B cell (primary cell): ENCODE measurements at regions not wholly inside any gene's neighbourhood (a gene's known extent, or its start where the extent isn't known, plus 50 kb on each side); places are given as distances from the start of the nearest gene placed in this dataset.
"Not testable (repeated sequence)": the region's sequence is repeated elsewhere in the genome, so short reads cannot be mapped to it uniquely, and the experiment has no call there.

ENCODE experiments used
- ATAC-seq: fragments of 200-7000 bp; cut with Tn5 transposase; one replicate; pipeline ENCODE4 v1.10.0; 2021; ENCODE audit warnings: low read depth, mild to moderate bottlenecking, moderate number of reproducible peaks, moderate library complexity
- CTCF ChIA-PET: fragments of 350-600 bp; sonication (Branson Sonifier 250); formaldehyde crosslinking; loops from one replicate; lab custom pipeline; 2021; ENCODE audit warnings: antibody characterized with exemption, inconsistent platforms; lab: Charles Lee
- POLR2A ChIA-PET: fragments of 350-600 bp; sonication (Branson Sonifier 250); formaldehyde crosslinking; loops from one replicate; lab custom pipeline; 2021; ENCODE audit warnings: antibody characterized with exemption; lab: Charles Lee
- DNase-seq: peaks from one replicate; pipeline ENCODE4 v3.0.0; 2013
- H2AFZ ChIP-seq: 2 replicates; pipeline ENCODE4 v1.6.1; 2012; ENCODE audit warnings: mild to moderate bottlenecking, low read depth, low read length; ENCODE audit not compliant: insufficient read depth, poor library complexity, severe bottlenecking
- H3K27ac ChIP-seq, 2 donors: 1 replicate in 1 of 2; 2 replicates in 1 of 2; pipeline ENCODE4 v1.5.1; 2012 to 2013; ENCODE audit warnings: low read length in 2 of 2, mild to moderate bottlenecking in 2 of 2, moderate library complexity in 1 of 2
- H3K27me3 ChIP-seq, 4 experiments: fragments of 200-600 bp in 1 of 4; sonication (generic) in 1 of 4; replicated peaks in 1 of 4; 1 replicate in 2 of 4; 2 replicates in 2 of 4; pipeline versions ENCODE4 v1.6.1 to v1.7.0; 2013 to 2016; ENCODE audit warnings: low read length in 3 of 4, mild to moderate bottlenecking in 2 of 4, mixed read lengths in 1 of 4, moderate library complexity in 1 of 4; ENCODE audit not compliant: insufficient read depth in 4 of 4, control insufficient read depth in 3 of 4; ENCODE audit errors: control extremely low read depth in 1 of 4
- H3K36me3 ChIP-seq, 2 experiments: replicated peaks in 1 of 2; 1 replicate in 1 of 2; 2 replicates in 1 of 2; pipeline versions ENCODE4 v1.6.1 to v1.7.1; 2013; ENCODE audit warnings: low read length in 1 of 2; ENCODE audit not compliant: insufficient read depth in 2 of 2, control insufficient read depth in 1 of 2; ENCODE audit errors: control extremely low read depth in 1 of 2, extremely low read depth in 1 of 2
- H3K4me1 ChIP-seq, 2 donors: fragments of 200-600 bp in 1 of 2; sonication (generic) in 1 of 2; 1 replicate in 1 of 2; 2 replicates in 1 of 2; pipeline versions ENCODE4 v1.5.1 to v1.6.1; 2013 to 2017; ENCODE audit warnings: low read length in 2 of 2; ENCODE audit not compliant: control insufficient read depth in 2 of 2, insufficient read depth in 2 of 2
- H3K4me2 ChIP-seq: replicated peaks from 2 replicates; pipeline ENCODE3; 2012; ENCODE audit warnings: mild to moderate bottlenecking, low read depth, low read length; ENCODE audit not compliant: poor library complexity, severe bottlenecking
- H3K4me3 ChIP-seq, 5 experiments: fragments of 200-600 bp in 1 of 5; sonication (generic) in 1 of 5; 1 replicate in 3 of 5; 2 replicates in 2 of 5; pipeline versions ENCODE4 v1.5.1 to v1.7.0; 2011 to 2016; ENCODE audit warnings: low read length in 4 of 5, mild to moderate bottlenecking in 4 of 5, low read depth in 2 of 5, control low read depth in 1 of 5, moderate library complexity in 1 of 5; ENCODE audit not compliant: insufficient read depth in 1 of 5; ENCODE audit errors: control extremely low read depth in 1 of 5, extremely low read depth in 1 of 5
- H3K79me2 ChIP-seq: fragments of 200-600 bp; sonication (generic); one replicate; pipeline ENCODE4 v1.6.0; 2016; ENCODE audit warnings: low read length; ENCODE audit not compliant: control insufficient read depth, insufficient read depth
- H3K9ac ChIP-seq: fragments of 200-600 bp; sonication (generic); 2 replicates; pipeline ENCODE4 v1.6.1; 2017; ENCODE audit warnings: mild to moderate bottlenecking, low read length, moderate library complexity
- H3K9me3 ChIP-seq, 3 donors: one replicate each; pipeline versions ENCODE4 v1.6.1 to v1.7.1; 2013; ENCODE audit warnings: low read length in 2 of 3; ENCODE audit not compliant: control insufficient read depth in 2 of 3, insufficient read depth in 1 of 3; ENCODE audit errors: control extremely low read depth in 1 of 3
- H4K20me1 ChIP-seq: 2 replicates; pipeline ENCODE4 v1.6.0; 2012; ENCODE audit warnings: mild to moderate bottlenecking, low read length; ENCODE audit not compliant: insufficient read depth, control insufficient read depth, poor library complexity, severe bottlenecking
- H3K27ac Mint-ChIP-seq: one replicate; pipeline ENCODE4 v1.8.0; 2021; ENCODE audit warnings: mixed read lengths
- H3K27me3 Mint-ChIP-seq: one replicate; pipeline ENCODE4 v1.8.0; 2021; ENCODE audit warnings: mixed read lengths
- H3K4me1 Mint-ChIP-seq: one replicate; pipeline ENCODE4 v1.8.0; 2021; ENCODE audit warnings: mixed read lengths
- H3K4me3 Mint-ChIP-seq: one replicate; pipeline ENCODE4 v1.8.0; 2021; ENCODE audit warnings: mixed read lengths
- H3K9me3 Mint-ChIP-seq: one replicate; pipeline ENCODE4 v1.8.0; 2022; ENCODE audit warnings: mixed read lengths; ENCODE audit not compliant: insufficient read depth
- WGBS: methylation state at CpG from one replicate; pipeline ENCODE4 v1.1.5; 2013; ENCODE audit warnings: missing lambda C conversion rate; ENCODE audit not compliant: insufficient coverage; 5-methylcytosine and 5-hydroxymethylcytosine counted together
- intact Hi-C: fragments of 100-400 bp; cut with micrococcal nuclease; formaldehyde crosslinking; loops from one replicate; pipeline ENCODE4 v1.10.0; 2022

DNA sequence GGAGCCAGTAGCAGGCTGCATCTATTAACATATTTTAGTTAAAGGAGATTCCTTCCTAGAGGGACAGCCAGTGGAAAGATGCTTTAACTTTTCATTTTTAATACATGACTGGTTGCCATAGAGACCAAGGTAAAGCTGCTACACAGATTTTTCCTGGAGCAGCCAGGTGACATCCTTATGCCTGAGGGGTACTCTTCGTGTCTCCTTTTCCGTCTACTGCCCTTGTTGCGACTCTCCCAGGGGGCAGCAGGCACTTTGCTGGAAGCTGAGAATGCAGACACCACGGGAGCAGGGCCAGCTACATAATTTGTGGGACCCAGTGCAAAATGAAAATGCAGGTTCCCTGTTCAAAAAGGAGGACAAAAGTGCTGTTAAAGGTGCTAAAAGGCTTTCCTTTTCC is 340.4 kb downstream of the CEP170 start:
- H3K4me1 ChIP-seq, H3K9me3 Mint-ChIP-seq, H3K4me1 Mint-ChIP-seq, H3K9me3 ChIP-seq, ATAC-seq, H2AFZ ChIP-seq, H3K36me3 ChIP-seq, H3K4me3 ChIP-seq, H3K4me2 ChIP-seq, intact Hi-C loops, H3K79me2 ChIP-seq, POLR2A ChIA-PET, CTCF ChIA-PET, H3K27ac Mint-ChIP-seq, H3K27me3 ChIP-seq, H3K27ac ChIP-seq, H3K9ac ChIP-seq, H3K27me3 Mint-ChIP-seq, DNase-seq, H4K20me1 ChIP-seq, H3K4me3 Mint-ChIP-seq: not testable (repeated sequence)
- WGBS, result 85% methylated on average over 4 of the region's 4 CpGs

DNA sequence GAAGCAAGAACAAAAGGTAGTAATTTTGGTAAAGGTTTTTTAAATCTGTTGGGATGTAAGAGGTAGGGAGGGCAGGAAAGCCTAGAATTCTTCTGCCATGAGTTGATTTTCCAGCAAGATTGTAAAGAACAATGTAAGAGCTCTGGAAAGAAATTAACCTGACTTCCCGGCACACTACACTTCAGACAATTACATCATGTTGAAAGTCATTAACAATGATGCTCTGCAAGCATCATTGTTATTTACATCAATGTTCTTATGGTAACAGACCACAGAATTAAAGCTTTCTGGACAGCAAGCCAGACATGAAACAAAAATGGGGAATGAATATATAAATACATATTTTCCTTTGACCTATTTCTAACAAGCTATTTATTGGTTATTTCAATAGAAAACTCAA is 342.2 kb downstream of the CEP170 start:
- H2AFZ ChIP-seq, H3K9me3 Mint-ChIP-seq, H3K27ac Mint-ChIP-seq, POLR2A ChIA-PET, H4K20me1 ChIP-seq, H3K27me3 Mint-ChIP-seq, H3K9me3 ChIP-seq, H3K9ac ChIP-seq, H3K4me1 ChIP-seq, H3K27ac ChIP-seq, H3K36me3 ChIP-seq, H3K79me2 ChIP-seq, H3K4me3 Mint-ChIP-seq, H3K4me2 ChIP-seq, intact Hi-C loops, H3K27me3 ChIP-seq, DNase-seq, ATAC-seq, H3K4me1 Mint-ChIP-seq, H3K4me3 ChIP-seq: not testable (repeated sequence)
- CTCF ChIA-PET, result interaction anchor here (0.6 kb wide), 1 partner anchor 154 kb away, joined by 5 read pairs; no protein-coding TSS in a partner anchor
- WGBS, result no CpG with 5 or more reads among the region's 1 CpG

DNA sequence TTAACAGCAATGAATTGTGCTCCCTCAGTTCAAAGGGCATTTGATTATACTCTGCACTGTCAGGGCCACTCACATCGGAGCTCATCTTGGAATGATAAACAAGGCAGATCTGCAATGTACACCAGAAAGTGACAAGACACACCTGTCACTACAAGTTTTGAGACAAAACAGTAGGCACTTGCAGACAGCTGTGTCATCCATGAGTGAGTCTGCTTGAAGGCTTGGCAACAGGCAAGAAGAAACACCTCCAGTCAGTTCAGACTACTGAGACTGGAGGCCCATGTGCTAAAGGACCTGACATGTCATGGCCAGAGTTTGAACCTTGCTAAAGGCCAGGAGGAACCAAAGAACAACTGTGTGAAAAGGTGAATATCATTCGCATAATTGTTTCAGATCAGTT is 354.5 kb downstream of the CEP170 start:
- H3K4me3 ChIP-seq, H3K27me3 Mint-ChIP-seq, H3K9me3 Mint-ChIP-seq, H3K9ac ChIP-seq, H3K9me3 ChIP-seq, H3K27ac Mint-ChIP-seq, POLR2A ChIA-PET, H3K27me3 ChIP-seq, H3K27ac ChIP-seq, H2AFZ ChIP-seq, H3K4me1 ChIP-seq, H3K36me3 ChIP-seq, H3K79me2 ChIP-seq, CTCF ChIA-PET, H4K20me1 ChIP-seq, ATAC-seq, intact Hi-C loops, H3K4me1 Mint-ChIP-seq, H3K4me3 Mint-ChIP-seq, DNase-seq, H3K4me2 ChIP-seq: not testable (repeated sequence)
- WGBS, result 67% methylated on average over 1 of the region's 2 CpGs
